CD4-positive, alpha-beta T cell (primary cell): ENCODE measurements at regions not wholly inside any gene's neighbourhood (a gene's known extent, or its start where the extent isn't known, plus 50 kb on each side); places are given as distances from the start of the nearest gene placed in this dataset.

Experiments
- ATAC-seq: fragments of 200-7000 bp; cut with Tn5 transposase; one replicate; pipeline ENCODE4 v1.10.0; 2022; ENCODE audit warnings: mild to moderate bottlenecking; ENCODE audit not compliant: poor library complexity
- CTCF ChIA-PET: fragments of 350-600 bp; sonication (Branson Sonifier 250); formaldehyde crosslinking; loops from one replicate; lab custom pipeline; 2021; ENCODE audit warnings: antibody characterized with exemption, inconsistent platforms; lab: Charles Lee
- POLR2A ChIA-PET: fragments of 350-600 bp; sonication (Branson Sonifier 250); formaldehyde crosslinking; loops from one replicate; lab custom pipeline; 2021; ENCODE audit warnings: antibody characterized with exemption, inconsistent platforms; lab: Charles Lee
- DNase-seq, 14 experiments: peaks; one replicate each; pipeline ENCODE4 v3.0.0-alpha.2; 2013 to 2020; ENCODE audit warnings: mixed read lengths in 2 of 14
- H3K27ac ChIP-seq, 2 donors: one replicate each; pipeline versions ENCODE4 v1.5.1 to v1.7.0; 2013; ENCODE audit warnings: low read length in 2 of 2, low read depth in 1 of 2, mild to moderate bottlenecking in 1 of 2
- H3K27me3 ChIP-seq, 2 experiments: 1 replicate in 1 of 2; 2 replicates in 1 of 2; pipeline versions ENCODE4 v1.6.1 to v1.7.0; 2013; ENCODE audit warnings: low read length in 2 of 2, control low read depth in 1 of 2, mild to moderate bottlenecking in 1 of 2, moderate library complexity in 1 of 2; ENCODE audit not compliant: insufficient read depth in 2 of 2, control insufficient read depth in 1 of 2
- H3K36me3 ChIP-seq: one replicate; pipeline ENCODE4 v1.6.1; 2013; ENCODE audit warnings: low read length, control low read depth; ENCODE audit not compliant: insufficient read depth
- H3K4me1 ChIP-seq: one replicate; pipeline ENCODE4 v1.6.1; 2013; ENCODE audit warnings: low read length, control low read depth; ENCODE audit not compliant: insufficient read depth
- H3K4me3 ChIP-seq: one replicate; pipeline ENCODE4 v1.5.1; 2013; ENCODE audit warnings: mild to moderate bottlenecking, low read length, moderate library complexity
- H3K9me3 ChIP-seq, 2 experiments: 1 replicate in 1 of 2; 2 replicates in 1 of 2; pipeline versions ENCODE4 v1.6.1 to v1.7.0; 2013; ENCODE audit warnings: low read length in 2 of 2, mild to moderate bottlenecking in 2 of 2, control low read depth in 1 of 2, moderate library complexity in 1 of 2; ENCODE audit not compliant: control insufficient read depth in 1 of 2, insufficient read depth in 1 of 2
- H3K27ac Mint-ChIP-seq: one replicate; pipeline ENCODE4 v1.8.0; 2020; ENCODE audit warnings: mixed read lengths
- H3K27me3 Mint-ChIP-seq: one replicate; pipeline ENCODE4 v1.8.0; 2021; ENCODE audit warnings: mixed read lengths
- H3K36me3 Mint-ChIP-seq: one replicate; pipeline ENCODE4 v1.8.0; 2021; ENCODE audit warnings: low read depth, mixed read lengths
- H3K4me1 Mint-ChIP-seq: one replicate; pipeline ENCODE4 v1.8.0; 2021; ENCODE audit warnings: low read depth, mixed read lengths
- H3K4me3 Mint-ChIP-seq: one replicate; pipeline ENCODE4 v1.8.0; 2020; ENCODE audit warnings: mild to moderate bottlenecking, mixed read lengths
- H3K9me3 Mint-ChIP-seq: one replicate; pipeline ENCODE4 v1.8.0; 2020; ENCODE audit warnings: mixed read lengths
- CTCF ChIP-seq: fragments of 200-600 bp; IDR thresholded peaks from one replicate; pipeline ENCODE4 v1.8.0; 2022; ENCODE audit warnings: antibody characterized with exemption, mild to moderate bottlenecking
- intact Hi-C, 2 experiments: fragments of 100-400 bp; cut with DNase I in 1 of 2; cut with micrococcal nuclease in 1 of 2; formaldehyde crosslinking; loops; one replicate each; pipeline versions ENCODE4 v1.15.1 to v1.9.0; 2023 to 2025; cut with DNase I, micrococcal nuclease

GRCh38 chr14:37974421-37974820 lies 233.3 kb upstream of the SSTR1 start:
- Mint-ChIP-seq H3K27me3 (peaks cover 16% of the 10 kb centered on the region), H3K9me3 (no peaks in the 10 kb centered on the region), H3K4me3 (no peak overlapping the region), H3K36me3 (no peaks in the 10 kb centered on the region), H3K4me1 (no peaks in the 10 kb centered on the region), H3K27ac (no peak overlapping the region)
- no peak overlapping the region for H3K4me3 ChIP-seq
- H3K36me3 ChIP-seq, result no peaks in the 10 kb centered on the region
- no peak for TF ChIP-seq CTCF
- no peaks in the 10 kb centered on the region for H3K27me3 ChIP-seq
- no peaks in the 10 kb centered on the region for H3K9me3 ChIP-seq
- H3K27ac ChIP-seq, result no peak overlapping the region
- no peak for ATAC-seq
- no peak for DNase-seq
- H3K4me1 ChIP-seq, result peaks cover 2% of the 10 kb centered on the region
- ChIA-PET POLR2A (no interaction called here), CTCF (no interaction called here)
- intact Hi-C loops, result no loop called here

GRCh38 chr14:37977481-37977880 lies 230.2 kb upstream of the SSTR1 start:
- Mint-ChIP-seq H3K9me3 (peaks cover 14% of the 10 kb centered on the region), H3K4me3 (no peak overlapping the region), H3K36me3 (no peaks in the 10 kb centered on the region), H3K4me1 (no peaks in the 10 kb centered on the region), H3K27ac (no peak overlapping the region), H3K27me3 (peaks cover 16% of the 10 kb centered on the region)
- Histone ChIP-seq H3K4me1 (no peaks in the 10 kb centered on the region), H3K27me3 (no peaks in the 10 kb centered on the region), H3K9me3 (no peaks in the 10 kb centered on the region), H3K27ac (no peak overlapping the region), H3K4me3 (no peak overlapping the region), H3K36me3 (no peaks in the 10 kb centered on the region)
- DNase-seq (no peak), ATAC-seq (no peak)
- ChIA-PET POLR2A (no interaction called here), CTCF (no interaction called here)
- intact Hi-C loops, result no loop called here
- TF ChIP-seq CTCF, result no peak

- peaks cover 5% of the 10 kb centered on the region for H3K9me3 Mint-ChIP-seq
- no peaks in the 10 kb centered on the region for H3K4me1 ChIP-seq
- H3K9me3 ChIP-seq, result no peaks in the 10 kb centered on the region
- TF ChIP-seq CTCF, result peak; percentile 79
- H3K4me3 Mint-ChIP-seq, result no peak overlapping the region
- CTCF ChIA-PET, result interaction anchor here (1.7 kb wide), 1 partner anchor 31 kb away, joined by 4 read pairs; no protein-coding TSS in a partner anchor
- H3K4me1 Mint-ChIP-seq, result peaks cover 5% of the 10 kb centered on the region
- intact Hi-C loops, result loop anchor here (1.0 to 10.0 kb wide), 5 partner anchors 161 to 879 kb away; no protein-coding TSS in a partner anchor
- H3K27me3 Mint-ChIP-seq, result no peaks in the 10 kb centered on the region
- no peaks in the 10 kb centered on the region for H3K27me3 ChIP-seq
- H3K27ac Mint-ChIP-seq, result no peak overlapping the region
- POLR2A ChIA-PET, result interaction anchor here (1.0 kb wide), 1 partner anchor 14 kb away, joined by 3 read pairs; no protein-coding TSS in a partner anchor
- H3K4me3 ChIP-seq, result no peak overlapping the region
- peak; percentile 13 to 82 (median 38) for DNase-seq
- H3K36me3 ChIP-seq, result no peaks in the 10 kb centered on the region
- ATAC-seq, result peak; percentile 52
- no peak overlapping the region for H3K27ac ChIP-seq
- H3K36me3 Mint-ChIP-seq, result no peaks in the 10 kb centered on the region
These were observed 221.8 kb upstream of the SSTR1 start for GRCh38 chr14:37985826-37986470.
